Frontal cortex (tissue), 3 donors: ENCODE measurements at regions not wholly inside any gene's neighbourhood (a gene's known extent, or its start where the extent isn't known, plus 50 kb on each side); places are given as distances from the start of the nearest gene placed in this dataset.
A peak's percentile ranks its signal among the peaks of the same experiment; 100 is the strongest.
"Not testable (repeated sequence)": the region's sequence is repeated elsewhere in the genome, so short reads cannot be mapped to it uniquely, and the experiment has no call there.

Experiments
- DNase-seq, 2 donors: peaks; one replicate each; pipeline ENCODE4 v3.0.0; 2012; ENCODE audit warnings: low spot score in 2 of 2
- FAIRE-seq: peaks from 2 replicates; lab custom pipeline; 2012; peaks lifted over from hg19 to GRCh38; lab: Jason Lieb, UNC
- donor health status: control.
- donor health status: control.
- donor health status: control.

DNA sequence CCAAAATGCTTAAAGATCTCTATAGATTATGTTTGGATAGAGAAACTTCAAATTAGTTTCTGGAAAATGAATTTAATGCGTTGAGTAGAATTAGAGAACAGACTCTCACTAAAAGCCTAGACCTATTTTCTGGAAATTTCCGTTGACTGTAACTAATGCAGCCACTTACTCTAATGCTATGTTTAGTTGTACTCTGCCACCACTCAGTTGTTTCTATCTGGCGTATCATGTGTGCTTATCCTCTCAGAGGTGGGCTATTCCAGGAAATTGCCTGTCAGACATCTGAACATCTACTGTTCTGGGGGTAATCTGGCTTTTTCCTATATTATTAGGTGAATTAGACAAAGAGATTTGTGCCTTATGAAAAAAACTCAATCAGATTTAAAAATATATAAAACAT lies 347.1 kb upstream of the FSTL5 start:
- FAIRE-seq = no peak
- DNase-seq = no peak

DNA sequence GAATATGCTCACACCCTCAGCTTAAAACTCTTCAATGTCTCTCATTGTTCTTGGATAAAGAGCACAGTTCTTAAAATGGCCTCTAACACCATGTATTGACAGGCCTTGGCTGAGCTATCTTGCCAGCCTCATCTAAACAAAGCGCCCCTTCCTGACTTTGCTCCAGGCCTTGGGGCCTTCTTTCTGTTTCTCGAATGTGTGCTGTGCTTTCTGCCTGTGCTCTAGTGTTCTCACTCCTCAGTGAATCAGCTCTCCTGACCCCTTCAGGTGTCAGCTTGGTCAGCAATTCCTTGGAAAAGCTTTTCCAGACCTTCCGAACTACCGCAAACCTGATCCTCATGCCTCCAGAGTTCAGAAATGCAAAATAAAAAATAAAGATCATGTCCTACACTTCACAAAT lies 346.3 kb upstream of the FSTL5 start:
- no peak for DNase-seq
- no peak for FAIRE-seq

DNA sequence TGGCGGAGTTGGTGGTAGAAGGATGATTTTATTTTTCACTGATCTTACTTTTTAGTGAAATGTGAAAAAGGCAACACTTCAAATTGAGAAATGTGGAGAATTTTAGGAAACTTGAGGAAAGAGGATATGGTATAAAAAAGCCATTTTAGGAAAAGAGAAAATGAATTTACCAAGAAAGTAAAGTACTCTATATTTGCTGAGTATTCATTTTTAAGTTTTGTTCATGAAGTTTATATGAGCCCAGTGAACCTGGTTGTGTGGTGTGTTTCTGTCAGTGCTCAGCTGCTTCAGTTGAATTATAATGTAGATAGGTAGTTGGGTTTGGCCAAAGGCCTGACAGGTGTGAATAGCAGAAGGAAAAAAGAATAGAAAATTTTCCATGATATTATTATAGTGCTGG lies 345.5 kb upstream of the FSTL5 start:
- FAIRE-seq (no peak), DNase-seq (no peak)

DNA sequence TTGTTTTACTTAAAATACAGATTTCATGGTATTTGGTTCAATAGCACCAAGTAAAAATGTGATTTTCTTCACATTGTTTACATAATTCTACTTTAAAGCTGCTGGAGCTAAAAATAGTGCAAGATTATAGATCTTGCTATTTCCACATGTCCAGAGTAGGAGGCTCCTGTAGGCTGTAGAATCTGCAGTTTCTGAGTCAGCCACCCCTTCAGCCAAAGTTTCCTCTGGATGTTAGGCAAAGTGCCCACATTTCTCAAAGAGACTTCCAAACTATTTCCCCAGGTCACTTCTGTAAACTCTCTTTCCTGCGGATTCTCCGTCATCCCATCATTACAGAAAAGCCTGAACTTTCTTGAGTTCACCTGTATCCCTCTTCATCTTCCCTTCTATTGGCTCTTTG lies 342.5 kb upstream of the FSTL5 start:
- FAIRE-seq (no peak), DNase-seq (no peak)

DNA sequence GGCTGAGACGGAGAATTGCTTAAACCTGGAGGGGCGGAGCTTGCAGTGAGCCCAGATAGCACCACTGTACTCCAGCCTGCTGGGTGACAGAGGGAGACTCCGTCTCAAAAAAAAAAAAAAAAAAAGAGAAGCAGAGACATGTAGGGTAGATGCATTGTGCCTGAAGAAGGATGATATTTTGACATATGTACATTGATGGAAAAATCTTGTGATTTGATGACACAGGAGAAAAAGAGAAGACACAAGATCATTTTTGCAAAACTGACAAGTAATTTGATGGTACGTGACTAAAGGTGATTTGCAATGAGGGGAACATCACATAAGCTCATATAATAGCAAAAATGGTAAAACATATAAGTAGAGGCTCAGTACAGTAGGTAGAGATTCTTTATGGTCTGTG lies 340.1 kb upstream of the FSTL5 start:
- DNase-seq = no peak
- no peak for FAIRE-seq

DNA sequence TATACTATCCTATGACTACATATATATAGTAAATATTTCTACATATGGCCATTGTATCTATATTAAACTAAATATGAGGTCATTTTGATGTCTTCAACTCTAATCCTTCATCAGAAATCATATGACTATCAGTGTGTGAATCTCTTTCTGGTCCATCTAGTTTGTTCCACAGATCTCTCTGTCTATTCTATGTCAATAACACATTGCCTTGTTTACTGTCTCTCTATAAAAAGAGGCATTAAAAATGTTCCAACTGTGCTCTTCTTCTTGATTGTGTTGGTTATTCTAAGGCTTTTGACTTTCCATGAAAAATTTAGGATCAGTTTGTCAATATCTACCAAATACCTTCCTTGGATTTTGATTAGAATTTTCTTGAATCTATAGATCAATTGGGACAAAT lies 338.3 kb upstream of the FSTL5 start:
- DNase-seq = no peak
- no peak for FAIRE-seq

DNA sequence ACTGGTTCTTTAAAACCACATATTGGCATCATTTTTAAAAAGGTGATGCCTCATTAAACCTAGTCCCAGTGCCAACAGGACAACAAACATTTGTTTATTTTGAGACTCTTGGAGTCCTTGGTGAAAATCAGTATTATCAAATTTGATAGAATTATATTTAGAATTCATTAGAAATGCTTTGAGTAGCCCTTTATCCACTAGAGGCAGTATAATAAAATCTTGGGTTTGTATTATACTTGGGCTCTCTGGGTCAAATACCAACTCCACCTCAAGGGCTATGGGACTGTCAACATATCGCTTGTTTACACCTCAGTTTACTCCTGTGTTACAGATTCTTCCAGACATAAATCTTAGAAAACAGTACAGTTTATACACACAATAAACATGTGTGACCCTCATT lies 335.7 kb upstream of the FSTL5 start:
- FAIRE-seq = no peak
- no peak for DNase-seq

DNA sequence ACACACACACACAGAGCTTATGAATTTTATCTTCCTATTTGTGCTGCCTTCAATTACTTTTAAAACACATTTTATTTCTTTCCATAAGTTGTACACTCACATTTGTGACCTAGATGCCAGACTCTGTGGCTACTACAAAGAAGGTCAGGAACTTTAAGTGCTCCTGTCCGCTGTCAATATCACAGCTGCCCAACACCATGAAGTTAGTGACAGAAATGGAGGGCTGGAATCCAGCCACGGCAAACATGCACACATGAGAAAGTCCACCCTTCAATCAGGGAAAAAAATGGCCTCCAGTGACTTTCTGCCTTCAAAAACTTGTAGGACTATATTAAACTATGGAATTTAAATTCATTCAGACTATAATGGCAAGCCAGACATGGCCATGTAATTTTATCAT lies 334.4 kb upstream of the FSTL5 start:
- DNase-seq (no peak), FAIRE-seq (no peak)

DNA sequence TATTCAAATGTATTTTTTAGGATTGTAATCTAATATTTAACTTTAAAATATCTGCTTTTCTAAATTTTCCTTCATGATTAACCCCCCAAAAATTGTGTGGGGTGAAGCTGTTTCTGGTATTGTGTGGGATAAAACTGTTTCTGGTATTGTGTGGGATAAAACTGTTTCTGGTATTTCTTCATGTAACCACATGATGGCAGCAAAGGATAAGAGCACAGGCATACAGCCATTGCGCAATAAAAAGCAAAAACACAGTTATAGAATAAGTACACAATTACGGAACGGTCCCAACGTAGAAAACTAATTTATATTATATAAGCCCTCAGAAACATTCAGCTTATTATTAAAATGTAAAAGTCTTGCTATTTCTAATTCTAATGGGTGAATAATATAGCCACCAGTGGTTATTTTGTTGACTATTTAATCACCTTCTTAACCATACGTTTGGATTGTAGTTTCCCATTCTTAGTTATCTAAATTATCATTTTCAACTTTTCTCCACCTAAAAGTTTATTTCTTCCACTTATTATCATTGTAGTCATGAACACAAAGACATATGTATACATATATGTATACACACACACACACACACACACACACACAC lies 333.9 kb upstream of the FSTL5 start:
- FAIRE-seq = peak; percentile 87
- DNase-seq = peak; percentile 14 to 28

DNA sequence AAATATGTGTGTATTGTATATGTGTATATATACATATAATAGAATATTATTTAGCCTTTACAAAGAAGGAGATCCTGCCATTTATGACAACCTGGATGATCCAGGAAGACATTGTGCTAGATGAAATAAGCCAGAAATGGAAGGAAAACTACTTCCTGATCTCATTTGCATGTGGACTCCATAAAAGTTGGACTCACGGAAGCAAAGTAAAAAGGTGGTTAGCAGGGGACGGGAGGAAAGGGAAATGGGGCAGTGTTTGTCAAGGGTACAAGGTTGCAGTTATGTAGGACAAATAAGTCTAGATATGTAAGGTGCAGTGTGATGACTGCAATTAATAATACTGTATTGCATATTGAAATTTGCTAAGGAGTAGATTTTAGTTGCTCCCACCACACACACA lies 331.1 kb upstream of the FSTL5 start:
- no peak for FAIRE-seq

DNA sequence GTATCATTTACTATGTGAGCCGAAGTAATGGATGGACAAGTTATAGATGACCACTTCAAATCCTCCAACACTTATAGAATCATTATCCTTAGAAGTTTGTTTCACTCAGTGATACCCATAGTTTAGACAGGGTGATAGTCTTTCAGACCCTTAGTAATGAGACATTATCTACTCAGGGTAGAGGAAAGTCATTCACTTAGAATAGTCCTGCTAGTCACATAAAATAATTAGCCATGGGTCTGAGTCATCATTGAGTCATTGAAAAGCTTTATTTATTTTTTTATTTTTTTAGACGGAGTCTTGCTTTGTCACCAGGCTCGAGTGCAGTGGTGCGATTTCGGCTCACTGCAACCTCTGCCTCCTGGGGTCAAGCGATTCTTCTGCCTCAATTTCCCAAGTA lies 321.7 kb upstream of the FSTL5 start:
- no peak for FAIRE-seq
- DNase-seq = no peak

More for the DNA sequence above, 331.1 kb upstream of the FSTL5 start:
- no peak for DNase-seq

DNA sequence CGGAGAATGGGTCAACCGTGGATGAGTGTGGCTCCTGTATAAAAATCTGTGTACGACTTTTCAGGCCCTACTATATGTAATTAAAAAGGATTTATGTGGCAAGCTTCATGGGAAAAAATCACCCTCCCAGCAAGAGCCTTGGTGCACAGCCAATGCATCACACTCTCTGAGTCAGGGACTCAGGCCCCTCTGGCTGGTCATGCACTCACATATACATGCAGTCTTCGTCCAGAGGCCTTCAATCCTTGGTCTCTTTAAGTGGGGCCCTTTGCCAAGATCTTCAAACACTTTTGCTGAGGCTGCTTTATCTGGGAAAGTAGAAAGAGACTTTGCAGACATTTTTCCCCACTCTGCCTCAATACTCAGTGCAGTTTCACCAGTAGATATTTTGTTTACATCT lies 311.4 kb upstream of the FSTL5 start:
- no peak for DNase-seq
- FAIRE-seq = no peak

DNA sequence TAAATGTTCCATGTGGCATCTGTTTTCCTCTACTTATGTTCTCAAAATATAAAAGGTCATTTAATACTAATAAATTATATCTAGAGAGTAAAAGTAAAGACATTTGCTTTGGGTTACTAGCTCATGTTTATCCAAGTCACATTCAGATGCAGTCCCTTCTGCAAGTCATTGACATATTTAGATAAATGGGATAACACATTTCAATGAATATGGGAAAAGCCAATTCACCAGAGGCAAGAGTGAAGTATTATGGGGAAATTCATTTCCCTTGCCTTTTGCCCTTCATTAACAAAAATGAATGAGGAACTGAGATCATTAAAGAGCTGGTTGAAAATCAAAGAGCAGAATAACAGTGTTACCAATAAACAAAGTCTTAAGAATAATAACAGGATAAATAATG lies 306.2 kb upstream of the FSTL5 start:
- no peak for FAIRE-seq
- DNase-seq = no peak

DNA sequence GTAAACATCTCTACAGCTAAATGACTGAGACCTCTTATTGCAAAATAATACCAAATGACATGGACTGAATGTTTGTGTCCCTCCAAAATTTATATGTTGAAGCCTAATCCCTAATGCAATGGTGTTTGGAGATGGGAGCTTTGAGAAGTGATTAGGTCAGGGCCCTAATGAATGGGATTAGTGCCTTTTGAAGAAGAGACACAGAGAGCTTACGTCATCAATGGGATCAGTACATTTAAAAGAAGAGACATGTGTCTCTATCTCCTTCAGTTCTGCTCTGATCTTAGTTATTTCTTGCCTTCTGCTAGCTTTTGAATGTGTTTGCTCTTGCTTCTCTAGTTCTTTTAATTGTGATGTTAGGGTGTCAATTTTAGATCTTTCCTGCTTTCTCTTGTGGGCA lies 301.6 kb upstream of the FSTL5 start:
- FAIRE-seq = not testable (repeated sequence)

DNA sequence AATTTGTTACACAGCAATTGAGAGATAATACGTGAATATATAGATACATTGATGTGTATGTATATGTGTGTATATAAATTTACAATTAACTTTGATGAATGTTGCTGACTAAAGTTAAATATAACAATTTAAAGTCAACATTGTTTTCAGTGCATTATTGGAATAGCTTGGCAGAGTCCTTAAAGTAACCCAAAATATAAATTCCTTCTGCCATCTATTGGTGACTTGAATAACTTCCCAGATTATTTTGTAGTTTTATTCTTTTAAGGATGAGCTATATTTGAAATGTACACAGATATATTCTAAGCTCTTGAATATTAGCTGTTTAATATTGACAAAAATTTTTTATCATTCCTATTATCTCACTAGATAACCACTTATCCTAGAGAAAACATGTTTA lies 298.2 kb upstream of the FSTL5 start:
- no peak for DNase-seq
- peak; percentile 96 for FAIRE-seq

More for the DNA sequence above, 301.6 kb upstream of the FSTL5 start:
- DNase-seq = not testable (repeated sequence)

DNA sequence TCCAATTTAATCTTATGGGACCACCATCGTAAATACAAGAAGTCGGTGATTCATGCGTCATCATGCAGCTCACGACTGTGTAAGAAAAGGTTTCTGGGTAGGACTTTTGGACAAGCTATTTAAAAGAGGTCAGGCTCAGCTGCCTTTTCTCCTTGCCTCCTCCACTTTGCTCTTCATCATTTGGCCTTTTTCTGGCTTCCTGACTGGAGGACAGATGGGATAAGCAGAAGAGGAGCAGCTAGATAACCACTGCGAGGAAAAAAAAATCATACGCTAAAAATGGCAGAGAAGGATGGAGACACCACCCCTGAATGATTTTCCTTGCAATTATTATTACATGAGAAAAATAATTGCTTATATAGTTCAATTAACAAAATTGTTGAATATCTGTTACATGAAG lies 294.3 kb upstream of the FSTL5 start:
- FAIRE-seq = no peak

DNA sequence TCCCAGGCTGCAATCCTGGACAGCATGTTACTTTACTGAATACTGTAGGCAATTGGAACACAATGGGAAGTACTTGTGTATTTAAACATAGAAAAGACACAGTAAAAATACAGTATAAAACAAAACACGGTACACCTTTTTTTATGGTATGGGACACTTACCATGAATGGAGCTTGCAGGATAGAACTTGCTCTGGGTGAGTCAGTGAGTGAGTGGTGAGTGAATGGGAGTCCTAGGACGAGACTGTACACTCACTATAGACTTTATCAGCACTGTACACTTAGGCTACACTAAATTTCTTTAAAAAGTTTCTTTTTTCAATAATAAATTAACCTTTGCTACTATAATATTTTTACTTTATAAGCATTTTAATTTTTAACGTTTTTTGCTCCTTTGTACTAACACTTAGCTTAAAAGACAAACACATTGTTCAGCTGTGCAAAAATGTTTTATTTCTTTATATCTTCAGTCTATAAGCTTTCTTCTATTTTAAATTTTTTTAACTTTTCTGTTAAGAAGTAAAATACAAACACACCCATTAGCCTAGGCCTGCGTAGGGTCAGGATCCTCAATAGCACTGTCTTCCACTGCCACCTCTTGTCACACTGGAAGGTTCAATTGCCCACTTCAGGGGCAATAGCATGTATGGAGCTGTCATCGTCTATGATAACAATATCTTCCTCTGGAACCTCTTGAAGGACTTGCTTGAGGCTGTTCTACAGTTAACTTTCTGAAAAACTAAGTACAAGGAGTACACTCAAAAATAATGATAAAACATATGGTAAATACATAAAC lies 293.5 kb upstream of the FSTL5 start:
- FAIRE-seq = no peak
- DNase-seq = no peak

More for the DNA sequence above, 294.3 kb upstream of the FSTL5 start:
- no peak for DNase-seq

DNA sequence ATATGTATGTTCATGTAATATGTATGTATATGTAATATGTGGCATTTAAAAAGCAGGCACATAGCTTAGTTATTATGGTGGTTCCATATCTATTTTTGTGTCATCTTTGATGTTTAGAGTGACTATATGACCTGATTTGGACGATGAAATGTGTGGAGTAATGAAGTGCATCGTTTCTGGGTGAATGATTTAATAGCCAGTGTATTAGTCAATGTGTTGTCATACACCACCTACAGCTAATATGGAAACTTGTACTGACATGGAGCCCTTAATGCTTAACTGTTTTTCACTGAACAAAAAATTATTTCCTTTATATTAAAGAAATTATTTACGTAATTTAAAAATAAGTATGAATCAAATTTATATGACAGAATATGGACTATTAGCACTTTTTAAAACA lies 292.3 kb upstream of the FSTL5 start:
- FAIRE-seq (no peak), DNase-seq (no peak)

DNA sequence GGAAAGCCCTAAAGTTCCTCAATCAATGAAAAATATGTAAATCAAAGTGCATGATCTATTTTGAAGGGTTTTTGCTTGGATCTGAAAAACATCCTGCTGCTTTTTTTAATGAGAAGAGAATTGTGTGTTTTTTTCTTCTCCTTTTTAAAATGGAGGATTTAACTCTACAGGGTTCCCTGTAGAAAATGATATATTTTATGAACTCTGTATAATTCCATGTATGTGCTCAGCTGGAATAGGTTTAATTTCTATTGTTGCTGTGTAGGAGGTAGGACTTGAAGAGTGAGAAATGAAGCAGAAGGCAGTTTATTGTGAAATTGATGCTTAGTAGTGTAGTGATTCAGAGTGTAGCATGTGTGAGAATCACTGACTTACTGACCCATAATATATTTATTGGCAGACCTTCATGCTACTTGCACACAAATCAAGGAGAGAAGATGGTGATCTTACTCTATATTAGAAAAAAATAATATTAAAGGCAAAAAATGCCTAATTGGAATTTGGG lies 286.8 kb upstream of the FSTL5 start:
- DNase-seq = no peak
- no peak for FAIRE-seq

DNA sequence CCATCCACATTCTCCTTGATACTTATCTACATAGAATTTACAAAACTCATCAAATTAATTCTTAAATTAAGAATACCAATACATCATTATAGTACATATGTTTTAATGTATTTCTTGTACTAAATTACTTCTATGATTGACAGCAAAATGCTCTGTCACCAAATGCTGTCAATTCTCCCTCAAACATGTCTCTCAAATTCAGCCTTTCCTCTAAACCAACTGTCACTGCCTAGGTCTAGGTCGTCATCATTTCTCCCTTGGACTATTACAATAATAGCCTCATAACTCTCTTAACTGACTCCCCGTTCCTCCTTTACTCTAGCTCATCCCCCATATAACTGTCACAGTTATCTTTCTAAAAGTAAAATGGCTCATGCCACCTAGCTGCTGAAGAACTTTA lies 279.7 kb upstream of the FSTL5 start:
- FAIRE-seq (no peak), DNase-seq (no peak)

DNA sequence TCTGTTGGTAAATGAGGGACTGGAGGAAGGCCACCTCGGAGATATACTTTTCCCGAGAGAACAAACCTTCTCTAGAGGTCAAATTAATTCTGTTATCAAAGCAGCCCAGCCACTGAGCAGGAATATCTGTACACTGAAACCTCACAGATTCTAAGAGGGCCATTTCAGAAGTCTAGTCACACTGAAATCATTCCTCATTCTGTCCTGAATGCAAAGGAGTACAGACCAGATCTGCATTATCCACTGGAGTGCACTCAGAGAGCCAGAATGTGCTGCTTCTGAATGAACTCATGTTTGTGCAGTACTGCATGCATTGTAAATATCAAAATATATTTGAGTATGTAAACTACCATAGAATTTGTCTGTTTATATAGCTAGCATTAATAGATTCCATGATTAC lies 278.3 kb upstream of the FSTL5 start:
- no peak for DNase-seq
- FAIRE-seq = no peak

DNA sequence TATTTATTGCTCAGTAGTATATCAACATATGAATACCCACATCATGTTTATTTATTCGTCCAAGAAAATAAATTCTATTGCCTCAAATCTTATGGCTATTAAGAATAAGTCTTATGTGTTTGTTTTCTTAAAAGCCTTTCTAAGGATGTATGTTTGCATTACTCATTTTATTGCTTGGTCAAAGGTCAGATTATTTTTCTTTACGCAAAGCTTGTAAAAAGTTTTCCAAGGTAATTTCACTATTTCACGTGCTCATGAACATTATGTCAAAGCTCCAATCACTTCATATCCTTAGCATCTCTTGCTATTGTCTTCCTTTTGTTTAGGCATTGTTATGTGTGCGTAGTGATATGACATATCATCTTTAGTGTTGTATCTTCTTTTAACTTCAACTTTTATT lies 258.5 kb upstream of the FSTL5 start:
- no peak for FAIRE-seq

More for the DNA sequence above, 258.5 kb upstream of the FSTL5 start:
- DNase-seq = no peak
